ENCODE measurements at regions not wholly inside any gene's neighbourhood (a gene's known extent, or its start where the extent isn't known, plus 50 kb on each side); places are given as distances from the start of the nearest gene placed in this dataset.

DNA sequence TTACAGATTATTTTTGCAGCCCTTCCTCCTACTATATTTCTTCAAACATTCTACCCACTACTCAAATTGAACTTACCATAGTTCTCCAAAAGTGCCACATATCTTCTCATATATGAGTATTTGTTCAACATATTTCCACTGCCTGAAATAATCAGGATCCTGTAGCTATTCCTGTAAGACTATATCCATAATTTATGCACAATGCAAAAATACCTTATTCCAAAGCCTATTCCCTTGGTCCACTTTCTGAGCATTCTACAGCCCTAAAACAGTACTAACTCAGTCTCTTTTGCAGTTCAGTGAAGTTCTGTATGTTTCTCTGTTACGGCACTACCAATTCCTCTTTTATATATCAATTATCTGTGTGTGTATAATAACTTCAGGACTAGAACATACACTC is 1283.7 kb upstream of the ADGRL2 start:
- intact Hi-C loops (cut with DNase I; ENCODE audit: low total_unique reads), result no loop called here
- H3K27ac ChIP-seq, result no peak overlapping the region
- H3K36me3 ChIP-seq, result no peaks in the 10 kb centered on the region
- TF ChIP-seq, protein P1, sequence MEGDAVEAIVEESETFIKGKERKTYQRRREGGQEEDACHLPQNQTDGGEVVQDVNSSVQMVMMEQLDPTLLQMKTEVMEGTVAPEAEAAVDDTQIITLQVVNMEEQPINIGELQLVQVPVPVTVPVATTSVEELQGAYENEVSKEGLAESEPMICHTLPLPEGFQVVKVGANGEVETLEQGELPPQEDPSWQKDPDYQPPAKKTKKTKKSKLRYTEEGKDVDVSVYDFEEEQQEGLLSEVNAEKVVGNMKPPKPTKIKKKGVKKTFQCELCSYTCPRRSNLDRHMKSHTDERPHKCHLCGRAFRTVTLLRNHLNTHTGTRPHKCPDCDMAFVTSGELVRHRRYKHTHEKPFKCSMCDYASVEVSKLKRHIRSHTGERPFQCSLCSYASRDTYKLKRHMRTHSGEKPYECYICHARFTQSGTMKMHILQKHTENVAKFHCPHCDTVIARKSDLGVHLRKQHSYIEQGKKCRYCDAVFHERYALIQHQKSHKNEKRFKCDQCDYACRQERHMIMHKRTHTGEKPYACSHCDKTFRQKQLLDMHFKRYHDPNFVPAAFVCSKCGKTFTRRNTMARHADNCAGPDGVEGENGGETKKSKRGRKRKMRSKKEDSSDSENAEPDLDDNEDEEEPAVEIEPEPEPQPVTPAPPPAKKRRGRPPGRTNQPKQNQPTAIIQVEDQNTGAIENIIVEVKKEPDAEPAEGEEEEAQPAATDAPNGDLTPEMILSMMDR (IDR thresholded peaks at IDR 0.05), result no peak
- no peaks in the 10 kb centered on the region for H3K27me3 ChIP-seq
- no peak for DNase-seq
- no peaks in the 10 kb centered on the region for H3K4me1 ChIP-seq
- H3K4me3 ChIP-seq, result no peak overlapping the region
- H3K9me3 ChIP-seq, result no peaks in the 10 kb centered on the region

DNA sequence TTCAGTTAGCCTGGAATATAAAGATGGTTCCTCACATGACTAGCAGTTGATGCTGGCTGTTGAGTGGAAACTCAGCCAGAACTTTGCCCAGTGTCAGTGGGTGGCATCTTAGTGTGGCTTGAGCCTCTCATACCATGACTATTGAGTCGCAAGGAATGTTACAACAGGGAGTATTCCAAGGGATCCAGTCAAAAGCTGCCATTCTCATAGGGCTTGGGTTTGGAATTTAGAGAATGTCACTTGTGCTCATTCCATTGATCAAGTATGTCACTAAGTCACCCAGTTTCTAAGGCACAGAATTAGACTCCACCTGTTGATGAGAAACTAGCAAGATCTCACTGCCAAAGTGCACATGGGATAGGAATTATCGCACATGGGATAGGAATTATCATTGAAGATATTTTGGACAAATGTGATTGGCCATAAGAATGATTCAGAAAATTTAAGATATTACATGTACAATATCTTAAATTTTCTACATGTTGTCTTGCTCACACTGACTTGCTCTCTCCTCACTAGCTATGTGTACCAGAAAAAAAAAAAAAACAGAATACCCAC is 1290.7 kb upstream of the ADGRL2 start:
- TF ChIP-seq, protein P1 (IDR thresholded peaks at IDR 0.05), result no peak
- DNase-seq, result no peak
- Histone ChIP-seq H3K36me3 (no peaks in the 10 kb centered on the region), H3K27ac (no peak overlapping the region), H3K4me1 (no peaks in the 10 kb centered on the region), H3K4me3 (no peak overlapping the region), H3K9me3 (no peaks in the 10 kb centered on the region), H3K27me3 (no peaks in the 10 kb centered on the region)
- intact Hi-C loops (cut with DNase I; ENCODE audit: low total_unique reads), result no loop called here

DNA sequence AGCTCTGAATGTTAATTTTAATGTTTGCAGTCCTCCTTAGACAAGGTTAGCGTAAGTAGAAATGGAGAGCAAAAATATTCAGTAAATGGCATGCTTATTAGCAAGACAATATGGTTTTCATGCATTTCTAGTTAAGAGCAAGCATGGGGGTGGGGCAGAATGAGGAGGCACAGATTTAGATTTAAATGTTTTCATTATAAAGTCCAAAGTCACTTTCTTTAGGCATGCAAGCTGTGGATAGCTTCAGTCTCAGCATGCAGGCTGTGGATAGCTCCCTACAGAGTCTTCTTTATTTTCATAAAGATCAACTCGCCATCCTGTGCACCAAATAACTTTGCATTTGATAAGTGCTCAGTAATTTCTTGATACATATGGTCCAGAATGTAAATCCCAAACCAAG is 1294.5 kb upstream of the ADGRL2 start:
- Histone ChIP-seq H3K4me1 (no peaks in the 10 kb centered on the region), H3K27me3 (no peaks in the 10 kb centered on the region), H3K9me3 (no peaks in the 10 kb centered on the region), H3K36me3 (no peaks in the 10 kb centered on the region), H3K4me3 (no peak overlapping the region), H3K27ac (no peak overlapping the region)
- DNase-seq, result no peak
- TF ChIP-seq, protein P1 (IDR thresholded peaks at IDR 0.05), result no peak
- intact Hi-C loops (cut with DNase I; ENCODE audit: low total_unique reads), result no loop called here

DNA sequence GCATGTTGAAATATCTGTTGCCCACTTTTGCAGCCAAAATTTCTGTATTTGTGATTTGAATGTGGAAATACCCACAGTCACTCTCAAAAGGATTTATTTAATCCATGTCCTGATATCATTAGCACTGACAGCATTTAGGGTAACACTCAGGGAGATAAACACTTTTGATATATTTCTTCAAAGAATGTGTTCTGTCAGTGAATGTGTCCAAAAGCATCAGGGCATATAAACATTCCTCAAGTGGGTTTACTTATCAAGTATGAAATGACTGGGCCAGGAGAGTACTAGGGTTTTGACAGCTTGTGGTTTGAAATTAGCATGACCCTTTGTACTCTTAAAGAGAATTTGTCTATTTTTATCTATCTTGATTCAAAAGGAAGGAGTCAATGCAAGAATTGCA is 1302.1 kb upstream of the ADGRL2 start:
- TF ChIP-seq, protein P1 (IDR thresholded peaks at IDR 0.05), result no peak
- H3K27ac ChIP-seq, result no peak overlapping the region
- no peak for DNase-seq
- H3K4me3 ChIP-seq, result no peak overlapping the region
- H3K4me1 ChIP-seq, result no peaks in the 10 kb centered on the region
- intact Hi-C loops (cut with DNase I; ENCODE audit: low total_unique reads), result no loop called here
- H3K27me3 ChIP-seq, result no peaks in the 10 kb centered on the region
- H3K36me3 ChIP-seq, result no peaks in the 10 kb centered on the region
- H3K9me3 ChIP-seq, result no peaks in the 10 kb centered on the region

DNA sequence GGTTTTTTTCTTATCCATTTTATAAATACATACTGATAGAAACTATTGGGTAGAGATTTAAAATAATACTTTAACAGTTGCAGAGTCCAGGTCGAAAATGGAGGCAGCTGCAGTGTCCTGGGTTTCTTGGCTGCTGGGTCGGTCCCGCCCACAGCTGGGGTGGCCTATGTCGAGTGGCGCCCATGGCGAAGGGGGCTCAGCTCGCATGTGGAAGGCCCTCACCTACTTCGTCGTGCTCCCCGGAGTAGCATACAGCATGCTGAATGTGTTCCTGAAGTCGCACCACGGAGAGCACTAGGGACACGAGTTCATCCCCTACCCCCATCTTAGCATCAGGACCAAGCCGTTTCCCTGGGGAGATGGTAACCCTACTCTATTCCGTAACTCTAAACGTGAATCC is 1304.9 kb upstream of the ADGRL2 start:
- Histone ChIP-seq H3K36me3 (no peaks in the 10 kb centered on the region), H3K9me3 (no peaks in the 10 kb centered on the region), H3K27ac (no peak overlapping the region), H3K4me3 (no peak overlapping the region), H3K27me3 (no peaks in the 10 kb centered on the region), H3K4me1 (no peaks in the 10 kb centered on the region)
- DNase-seq, result no peak
- intact Hi-C loops (cut with DNase I; ENCODE audit: low total_unique reads), result no loop called here
- TF ChIP-seq, protein P1 (IDR thresholded peaks at IDR 0.05), result no peak

DNA sequence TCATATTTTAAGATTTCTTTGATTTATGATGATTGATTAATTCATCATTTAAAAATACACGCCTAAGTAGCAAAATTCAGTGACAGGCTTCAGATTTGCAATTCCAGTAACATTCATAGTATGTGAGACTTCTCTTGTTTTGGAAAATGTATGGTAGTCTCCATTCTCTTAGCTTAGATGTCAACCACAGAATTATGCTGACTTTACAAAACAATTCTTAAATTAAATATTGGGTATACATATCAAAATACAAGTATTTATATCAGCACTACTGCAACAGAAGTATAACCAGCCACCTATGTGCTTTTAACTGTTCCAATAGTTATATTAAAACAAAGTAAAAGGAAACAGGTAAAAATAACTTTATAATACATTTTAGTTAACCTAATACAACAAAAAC is 1328.6 kb upstream of the ADGRL2 start:
- no peaks in the 10 kb centered on the region for H3K9me3 ChIP-seq
- no peak for DNase-seq
- TF ChIP-seq, protein P1 (IDR thresholded peaks at IDR 0.05), result no peak
- intact Hi-C loops (cut with DNase I; ENCODE audit: low total_unique reads), result no loop called here
- H3K36me3 ChIP-seq, result no peaks in the 10 kb centered on the region
- H3K27ac ChIP-seq, result no peak overlapping the region
- H3K4me1 ChIP-seq, result no peaks in the 10 kb centered on the region
- no peaks in the 10 kb centered on the region for H3K27me3 ChIP-seq
- H3K4me3 ChIP-seq, result no peak overlapping the region

Data from tibial artery (tissue), 4 donors.